ENCODE measurements at regions not wholly inside any gene's neighbourhood (a gene's known extent, or its start where the extent isn't known, plus 50 kb on each side); places are given as distances from the start of the nearest gene placed in this dataset.
A peak's percentile ranks its signal among the peaks of the same experiment; 100 is the strongest.

DNA sequence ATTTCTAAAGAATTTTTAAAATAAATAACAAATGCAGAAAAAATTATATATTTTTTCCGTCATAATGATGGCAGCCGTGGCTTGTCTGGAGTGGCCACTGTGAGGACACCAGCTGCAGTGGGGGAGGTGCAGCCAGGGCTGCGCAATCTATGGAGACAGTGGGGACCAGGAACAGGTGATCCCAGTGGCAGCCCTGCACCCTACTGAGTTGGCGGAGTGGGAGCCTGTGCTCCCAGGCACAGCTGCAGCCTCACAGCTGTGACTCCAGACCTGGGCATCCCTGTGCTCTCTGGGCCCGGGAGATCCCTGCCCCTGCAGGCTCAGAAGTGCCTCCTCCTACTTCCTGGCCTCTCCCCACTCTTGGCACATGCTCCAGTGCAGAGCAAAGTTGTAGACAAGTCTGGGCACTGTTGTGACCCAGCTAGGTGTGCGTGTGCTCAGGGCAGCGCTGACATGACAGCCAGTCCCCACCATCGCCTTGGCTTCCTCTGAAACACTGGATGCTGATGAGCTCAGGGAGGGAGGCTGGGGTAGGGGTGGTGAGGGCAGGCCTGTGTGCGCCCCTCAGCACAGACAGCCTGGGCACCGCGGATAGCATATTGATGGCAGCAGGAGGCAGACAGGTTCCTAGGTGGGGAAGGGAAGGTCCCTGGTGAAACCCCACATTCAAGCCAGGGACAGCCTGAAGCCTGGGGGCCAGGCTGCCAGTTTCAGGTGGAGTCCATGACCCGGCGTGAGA lies 96.0 kb upstream of the PRR16 start:
- H3K4me3 ChIP-seq (ENCODE audit: control insufficient read depth, low read depth, low read length), result no peak overlapping the region
- no peak for DNase-seq (ENCODE audit: low read depth)
- TF ChIP-seq CTCF (IDR thresholded peaks at IDR 0.05; ENCODE audit: control insufficient read depth, insufficient read depth, low read depth, low read length, missing control alignments), result no peak

- no peak for TF ChIP-seq CTCF (IDR thresholded peaks at IDR 0.05; ENCODE audit: control insufficient read depth, insufficient read depth, low read depth, low read length, missing control alignments)
- no peak for DNase-seq (ENCODE audit: low read depth)
Observed at GRCh38 chr5:120368923-120369715, 95.0 kb upstream of the PRR16 start.

GRCh38 chr5:120372899-120373298 lies 91.2 kb upstream of the PRR16 start:
- no peak overlapping the region for H3K4me3 ChIP-seq (ENCODE audit: control insufficient read depth, low read depth, low read length)
- no peak for TF ChIP-seq CTCF (IDR thresholded peaks at IDR 0.05; ENCODE audit: control insufficient read depth, insufficient read depth, low read depth, low read length, missing control alignments)
- no peak for DNase-seq (ENCODE audit: low read depth)

More at GRCh38 chr5:120368923-120369715, 95.0 kb upstream of the PRR16 start:
- no peak overlapping the region for H3K4me3 ChIP-seq (ENCODE audit: control insufficient read depth, low read depth, low read length)

GRCh38 chr5:120375248-120375647 lies 88.9 kb upstream of the PRR16 start:
- no peak overlapping the region for H3K4me3 ChIP-seq (ENCODE audit: control insufficient read depth, low read depth, low read length)
- TF ChIP-seq CTCF (IDR thresholded peaks at IDR 0.05; ENCODE audit: control insufficient read depth, insufficient read depth, low read depth, low read length, missing control alignments), result no peak
- peak; percentile 33 for DNase-seq (ENCODE audit: low read depth)

- no peak for TF ChIP-seq CTCF (IDR thresholded peaks at IDR 0.05; ENCODE audit: control insufficient read depth, insufficient read depth, low read depth, low read length, missing control alignments)
- H3K4me3 ChIP-seq (ENCODE audit: control insufficient read depth, low read depth, low read length), result no peak overlapping the region
- no peak for DNase-seq (ENCODE audit: low read depth)
Observed at GRCh38 chr5:120380644-120381043, 83.5 kb upstream of the PRR16 start.

GRCh38 chr5:120382833-120383232 lies 81.3 kb upstream of the PRR16 start:
- TF ChIP-seq CTCF (IDR thresholded peaks at IDR 0.05; ENCODE audit: control insufficient read depth, insufficient read depth, low read depth, low read length, missing control alignments), result no peak
- no peak for DNase-seq (ENCODE audit: low read depth)

More at GRCh38 chr5:120382833-120383232, 81.3 kb upstream of the PRR16 start:
- no peak overlapping the region for H3K4me3 ChIP-seq (ENCODE audit: control insufficient read depth, low read depth, low read length)

Measured in AG09309 (cell line).